Esophagus squamous epithelium (tissue), 5 donors: ENCODE measurements at regions not wholly inside any gene's neighbourhood (a gene's known extent, or its start where the extent isn't known, plus 50 kb on each side); places are given as distances from the start of the nearest gene placed in this dataset.

Experiments
- DNase-seq: peaks from one replicate; lab custom pipeline; 2025; lab: John Stamatoyannopoulos, UW
- H3K27ac ChIP-seq, 4 donors: fragments of 200-600 bp; sonication (generic); one replicate each; pipeline ENCODE4 v1.5.1; 2016 to 2019; ENCODE audit warnings: mild to moderate bottlenecking in 1 of 4
- H3K27me3 ChIP-seq, 4 donors: fragments of 200-600 bp; sonication (generic); 1 replicate in 3 of 4; 2 replicates in 1 of 4; pipeline versions ENCODE4 v1.5.1 to v1.6.0; 2017 to 2021; ENCODE audit warnings: antibody characterized with exemption in 1 of 4
- H3K36me3 ChIP-seq, 3 donors: fragments of 200-600 bp; sonication (generic); one replicate each; pipeline ENCODE4 v1.5.1; 2016 to 2019
- H3K4me1 ChIP-seq, 3 donors: fragments of 200-600 bp; sonication (generic); one replicate each; pipeline ENCODE4 v1.5.1; 2017 to 2019
- H3K4me3 ChIP-seq, 4 donors: fragments of 200-600 bp; sonication (generic); 1 replicate in 3 of 4; 2 replicates in 1 of 4; pipeline ENCODE4 v1.5.1; 2016 to 2019; ENCODE audit warnings: mild to moderate bottlenecking in 2 of 4, moderate library complexity in 1 of 4
- H3K9me3 ChIP-seq, 3 donors: fragments of 200-600 bp; sonication (generic); one replicate each; pipeline ENCODE4 v1.5.1; 2016 to 2019
- CTCF ChIP-seq, 6 experiments: fragments of 450-650 bp in 4 of 6; fragments of 200-600 bp in 2 of 6; sonication (generic) in 2 of 6; IDR thresholded peaks; one replicate each; pipeline ENCODE4 v1.5.1; 2016 to 2019; ENCODE audit warnings: antibody characterized with exemption in 6 of 6, mild to moderate bottlenecking in 4 of 6, moderate library complexity in 4 of 6
- POLR2A ChIP-seq, 4 donors: fragments of 450-650 bp; IDR thresholded peaks; one replicate each; pipeline ENCODE4 v1.6.1; 2017; ENCODE audit warnings: antibody characterized with exemption in 4 of 4, mild to moderate bottlenecking in 4 of 4, moderate library complexity in 3 of 4
- WGBS, 2 donors: methylation state at CpG; one replicate each; pipeline ENCODE4 v1.1.5; 2018; 5-methylcytosine and 5-hydroxymethylcytosine counted together
- intact Hi-C: fragments of 100-400 bp; cut with DNase I; formaldehyde crosslinking; loops from one replicate; pipeline ENCODE4 v1.15.0; 2022
- donor health status: DM: yes; HTN: yes; CAD: no.

DNA sequence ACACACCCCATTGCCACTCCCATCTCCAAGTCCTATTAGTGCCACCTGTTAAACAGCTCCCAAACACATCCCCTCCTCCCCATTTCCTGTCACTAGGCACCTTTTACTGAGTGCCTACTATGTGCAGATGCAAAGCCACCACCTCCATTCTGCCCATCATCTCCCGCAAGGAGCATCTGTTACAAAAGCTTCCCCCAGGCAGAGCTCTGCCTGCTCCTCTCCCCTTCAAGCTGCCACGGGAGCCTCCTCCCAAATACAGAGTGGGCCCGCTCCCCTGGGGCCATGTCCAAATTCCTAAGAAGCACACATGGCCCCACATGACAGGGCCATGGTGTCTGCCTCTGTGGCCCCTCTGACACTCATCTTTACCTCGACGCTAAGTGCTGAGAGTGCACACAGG is 149.7 kb downstream of the OAT start:
- Histone ChIP-seq H3K27me3 (peaks cover 0 to 10% (median 0%) of the 10 kb centered on the region in 4 donors), H3K36me3 (no peaks in the 10 kb centered on the region), H3K4me3 (no peak overlapping the region), H3K27ac (no peak overlapping the region), H3K4me1 (no peaks in the 10 kb centered on the region), H3K9me3 (peaks cover 0 to 22% (median 18%) of the 10 kb centered on the region in 3 donors)
- TF ChIP-seq CTCF (IDR thresholded peaks at IDR 0.05) (no peak), POLR2A (IDR thresholded peaks at IDR 0.05) (no peak)
- intact Hi-C loops, result no loop called here
- 72 to 76% methylated on average over 4 to 5 of the region's 5 CpGs for WGBS, 2 donors
- DNase-seq, result no peak

DNA sequence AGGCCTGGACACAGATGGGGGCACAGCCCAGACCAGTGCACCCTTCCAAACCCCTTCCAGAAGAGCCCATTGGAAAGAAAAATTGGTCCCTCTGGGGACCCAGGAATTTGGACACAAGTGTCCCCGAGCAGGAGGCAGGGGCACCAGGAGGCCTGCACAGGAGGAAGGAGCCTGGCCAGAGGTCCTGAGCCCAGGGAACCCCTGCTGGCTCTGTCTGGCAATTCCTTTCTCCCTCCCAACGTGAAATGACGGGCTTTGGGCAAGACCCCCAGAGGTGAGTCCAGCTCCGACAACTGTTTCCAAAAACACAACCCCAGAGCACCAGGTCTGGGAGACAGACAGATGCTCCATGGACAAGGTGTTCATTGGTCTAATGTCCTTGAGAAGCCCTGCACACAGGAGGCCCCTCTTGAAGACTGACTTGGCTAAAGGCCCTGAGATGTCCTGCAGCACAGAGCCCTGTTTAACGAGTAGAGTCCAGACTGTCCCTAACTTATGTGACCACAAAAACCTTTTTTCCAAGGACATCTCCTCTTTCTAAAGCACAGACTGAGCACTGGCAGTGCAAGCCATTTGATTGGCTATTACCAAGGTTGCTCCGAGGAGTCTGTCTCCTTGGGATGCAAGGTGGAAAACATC is 150.7 kb downstream of the OAT start:
- Histone ChIP-seq H3K9me3 (peaks cover 0 to 15% (median 13%) of the 10 kb centered on the region in 3 donors), H3K36me3 (no peaks in the 10 kb centered on the region), H3K4me3 (no peak overlapping the region), H3K27me3 (peaks cover 0 to 10% (median 0%) of the 10 kb centered on the region in 4 donors), H3K4me1 (no peaks in the 10 kb centered on the region), H3K27ac (no peak overlapping the region)
- 89 to 96% methylated on average over 4 to 5 of the region's 6 CpGs for WGBS, 2 donors
- no peak for DNase-seq
- TF ChIP-seq CTCF (IDR thresholded peaks at IDR 0.05) (no peak), POLR2A (IDR thresholded peaks at IDR 0.05) (no peak)
- intact Hi-C loops, result no loop called here

DNA sequence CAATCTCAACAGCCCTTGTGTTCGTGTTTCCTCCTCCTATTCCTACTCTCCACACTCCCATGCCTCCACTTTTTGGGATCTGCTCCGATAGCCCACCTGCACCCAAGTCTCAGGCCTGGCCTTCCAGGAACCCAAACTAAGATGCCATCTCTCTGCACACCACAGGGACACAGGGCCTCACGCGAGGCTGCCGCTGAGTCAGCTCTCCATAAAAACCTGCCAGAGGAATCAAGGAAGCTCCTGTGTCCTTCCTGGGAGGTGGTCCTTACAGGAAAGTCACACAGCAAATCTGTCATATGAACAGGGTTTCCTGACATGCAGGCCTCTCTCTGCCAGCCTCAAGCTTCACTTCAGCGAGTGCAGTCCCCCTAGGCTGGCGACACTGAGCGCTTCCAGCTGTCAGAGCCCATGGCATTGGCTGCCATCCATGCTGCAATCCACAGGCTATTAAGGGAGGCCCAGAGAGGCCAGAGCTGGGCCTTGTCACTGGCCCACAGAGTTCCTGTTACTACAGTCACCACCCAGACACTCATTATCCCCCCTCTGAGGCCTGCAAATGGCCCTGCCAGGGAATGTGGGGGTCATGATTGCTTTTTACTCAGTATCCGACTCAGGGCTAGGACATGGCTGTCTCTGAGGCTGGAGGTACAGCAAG is 151.4 kb downstream of the OAT start:
- no peak for DNase-seq
- H3K4me3 ChIP-seq, result no peak overlapping the region

DNA sequence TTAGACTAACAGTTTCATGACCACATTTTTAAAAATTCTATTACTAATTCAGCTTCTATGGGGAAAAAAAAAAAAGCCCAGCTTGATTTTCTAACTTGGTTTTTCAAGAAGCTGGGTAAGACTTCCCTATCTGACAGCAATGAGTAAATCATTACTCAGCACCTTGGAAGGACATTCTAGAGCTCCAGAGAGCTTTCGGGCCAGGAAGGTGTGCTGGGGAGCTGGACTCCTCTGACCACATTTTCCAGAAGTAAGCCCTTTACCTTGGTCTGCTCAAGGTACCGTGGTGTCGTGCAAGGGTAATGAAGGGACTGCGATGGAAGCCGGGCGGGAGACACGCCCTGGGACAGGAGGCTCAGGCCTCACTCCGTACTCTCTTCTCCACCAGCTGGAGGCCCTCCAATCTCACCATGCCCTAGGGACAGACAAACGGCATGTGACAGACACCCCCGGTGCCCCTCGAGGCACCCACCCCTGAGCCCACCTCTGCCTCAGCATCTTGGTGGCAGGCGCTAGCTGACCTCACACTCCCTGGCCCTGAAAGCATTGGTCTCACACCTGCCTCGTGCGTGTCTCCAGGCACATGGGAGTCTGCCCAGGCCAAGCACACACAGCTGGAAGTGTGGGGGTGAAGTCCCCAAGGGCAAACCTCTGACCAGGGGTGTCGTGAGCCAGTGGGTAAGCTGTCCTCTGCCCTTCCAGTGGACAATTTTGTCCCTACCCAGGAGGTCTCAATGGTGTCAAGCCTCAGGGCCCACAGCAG is 152.1 kb downstream of the OAT start:
- Histone ChIP-seq H3K4me1 (no peaks in the 10 kb centered on the region), H3K27me3 (peaks cover 0 to 10% (median 0%) of the 10 kb centered on the region in 4 donors), H3K36me3 (no peaks in the 10 kb centered on the region), H3K27ac (no peak overlapping the region), H3K9me3 (peaks cover 0 to 1% (median 0%) of the 10 kb centered on the region in 3 donors), H3K4me3 (no peak overlapping the region)
- TF ChIP-seq CTCF (IDR thresholded peaks at IDR 0.05) (no peak), POLR2A (IDR thresholded peaks at IDR 0.05) (no peak)
- WGBS, 2 donors, result 79 to 80% methylated on average over 4 to 15 of the region's 15 CpGs
- no peak for DNase-seq
- intact Hi-C loops, result no loop called here

More for the DNA sequence above, 151.4 kb downstream of the OAT start:
- 62 to 74% methylated on average over 2 to 6 of the region's 9 CpGs for WGBS, 2 donors
- Histone ChIP-seq H3K9me3 (peaks cover 0 to 8% (median 6%) of the 10 kb centered on the region in 3 donors), H3K4me1 (no peaks in the 10 kb centered on the region), H3K36me3 (no peaks in the 10 kb centered on the region), H3K27ac (no peak overlapping the region), H3K27me3 (peaks cover 0 to 10% (median 0%) of the 10 kb centered on the region in 4 donors)
- intact Hi-C loops, result no loop called here
- TF ChIP-seq POLR2A (IDR thresholded peaks at IDR 0.05), result no peak
- no peak for TF ChIP-seq CTCF (IDR thresholded peaks at IDR 0.05)
